Esophagus muscularis mucosa (tissue), 4 donors: ENCODE measurements at regions not wholly inside any gene's neighbourhood (a gene's known extent, or its start where the extent isn't known, plus 50 kb on each side); places are given as distances from the start of the nearest gene placed in this dataset.

Experiments used
- DNase-seq: peaks from one replicate; pipeline ENCODE4 v3.0.0-alpha.2; 2017; ENCODE audit errors: extremely low spot score
- H3K27ac ChIP-seq, 4 donors: fragments of 200-600 bp; sonication (generic); replicated peaks in 1 of 4; 1 replicate in 3 of 4; 2 replicates in 1 of 4; pipeline ENCODE4 v1.5.1; 2016 to 2019; ENCODE audit warnings: mild to moderate bottlenecking in 1 of 4
- H3K27me3 ChIP-seq, 4 donors: fragments of 200-600 bp; sonication (generic); one replicate each; pipeline versions ENCODE4 v1.5.1 to v1.6.0; 2016 to 2019
- H3K36me3 ChIP-seq, 4 donors: fragments of 200-600 bp; sonication (generic); one replicate each; pipeline ENCODE4 v1.5.1; 2016 to 2019
- H3K4me1 ChIP-seq, 4 donors: fragments of 200-600 bp; sonication (generic); one replicate each; pipeline ENCODE4 v1.5.1; 2016 to 2019
- H3K4me3 ChIP-seq, 4 donors: fragments of 200-600 bp; sonication (generic); 1 replicate in 2 of 4; 2 replicates in 2 of 4; pipeline ENCODE4 v1.5.1; 2016 to 2019; ENCODE audit warnings: mild to moderate bottlenecking in 4 of 4, moderate library complexity in 1 of 4
- H3K9me3 ChIP-seq, 4 donors: fragments of 200-600 bp; sonication (generic); 1 replicate in 3 of 4; 2 replicates in 1 of 4; pipeline ENCODE4 v1.5.1; 2016 to 2019
- CTCF ChIP-seq, 3 experiments: fragments of 200-600 bp in 2 of 3; fragments of 450-650 bp in 1 of 3; sonication (generic) in 2 of 3; IDR thresholded peaks; one replicate each; pipeline ENCODE4 v1.5.1; 2017 to 2019; ENCODE audit warnings: antibody characterized with exemption in 3 of 3, mild to moderate bottlenecking in 2 of 3, moderate library complexity in 1 of 3
- EP300 ChIP-seq: sonication (generic); formaldehyde crosslinking; IDR thresholded peaks from one replicate; pipeline ENCODE4 v1.6.1; 2017; ENCODE audit warnings: antibody characterized with exemption
- POLR2A ChIP-seq: fragments of 450-650 bp; IDR thresholded peaks from one replicate; pipeline ENCODE4 v1.6.1; 2017; ENCODE audit warnings: antibody characterized with exemption, moderate library complexity, mild to moderate bottlenecking, low read depth
- POLR2AphosphoS5 ChIP-seq, 2 donors: sonication (generic); formaldehyde crosslinking; IDR thresholded peaks; one replicate each; pipeline ENCODE4 v1.6.1; 2017; ENCODE audit warnings: antibody characterized with exemption in 2 of 2
- WGBS: methylation state at CpG from one replicate; pipeline ENCODE4 v1.1.5; 2018; 5-methylcytosine and 5-hydroxymethylcytosine counted together
- intact Hi-C: fragments of 100-400 bp; cut with DNase I; formaldehyde crosslinking; loops from one replicate; pipeline ENCODE4 v1.15.1; 2023

GRCh38 chr1:214912127-214912526, 170.4 kb upstream of the KCNK2 start:
- Histone ChIP-seq H3K9me3 (no peaks in the 10 kb centered on the region), H3K27me3 (no peaks in the 10 kb centered on the region), H3K4me1 (no peaks in the 10 kb centered on the region), H3K27ac (no peak overlapping the region), H3K4me3 (no peak overlapping the region), H3K36me3 (no peaks in the 10 kb centered on the region)
- intact Hi-C loops: no loop called here
- TF ChIP-seq POLR2A (no peak), EP300 (no peak), CTCF (IDR thresholded peaks at IDR 0.05) (no peak), POLR2AphosphoS5 (IDR thresholded peaks at IDR 0.05) (no peak)
- no peak for DNase-seq
- WGBS: 83% methylated on average over 8 of the region's 8 CpGs

- DNase-seq: no peak
- H3K4me3 ChIP-seq: no peak overlapping the region
- 52% methylated on average over 2 of the region's 2 CpGs for WGBS
- no peak overlapping the region for H3K27ac ChIP-seq
- no peaks in the 10 kb centered on the region for H3K36me3 ChIP-seq
- TF ChIP-seq POLR2AphosphoS5 (IDR thresholded peaks at IDR 0.05) (no peak), POLR2A (no peak), EP300 (no peak), CTCF (IDR thresholded peaks at IDR 0.05) (no peak)
- no peaks in the 10 kb centered on the region for H3K9me3 ChIP-seq
- no peaks in the 10 kb centered on the region for H3K27me3 ChIP-seq
- intact Hi-C loops: no loop called here
- H3K4me1 ChIP-seq: no peaks in the 10 kb centered on the region
Observed at GRCh38 chr1:214913966-214914365, 168.6 kb upstream of the KCNK2 start.

- DNase-seq: no peak
- H3K27ac ChIP-seq: no peak overlapping the region
- TF ChIP-seq EP300: no peak
- H3K4me1 ChIP-seq: no peaks in the 10 kb centered on the region
- H3K9me3 ChIP-seq: no peaks in the 10 kb centered on the region
- no peaks in the 10 kb centered on the region for H3K36me3 ChIP-seq
- H3K27me3 ChIP-seq: no peaks in the 10 kb centered on the region
- H3K4me3 ChIP-seq: no peak overlapping the region
- 83% methylated on average over 31 of the region's 31 CpGs for WGBS
- intact Hi-C loops: no loop called here
Observed at GRCh38 chr1:214917081-214917635, 165.4 kb upstream of the KCNK2 start.

GRCh38 chr1:214918745-214919144, 163.8 kb upstream of the KCNK2 start:
- intact Hi-C loops: no loop called here
- no peak for DNase-seq
- Histone ChIP-seq H3K36me3 (no peaks in the 10 kb centered on the region), H3K27ac (no peak overlapping the region), H3K9me3 (no peaks in the 10 kb centered on the region), H3K4me1 (no peaks in the 10 kb centered on the region), H3K4me3 (no peak overlapping the region), H3K27me3 (no peaks in the 10 kb centered on the region)
- TF ChIP-seq POLR2A (no peak), POLR2AphosphoS5 (IDR thresholded peaks at IDR 0.05) (no peak), EP300 (no peak), CTCF (IDR thresholded peaks at IDR 0.05) (no peak)
- 68% methylated on average over 4 of the region's 4 CpGs for WGBS

GRCh38 chr1:214920337-214920736, 162.2 kb upstream of the KCNK2 start:
- DNase-seq: no peak
- H3K36me3 ChIP-seq: no peaks in the 10 kb centered on the region
- WGBS: 75% methylated on average over 2 of the region's 2 CpGs
- TF ChIP-seq EP300: no peak
- no peak for TF ChIP-seq CTCF (IDR thresholded peaks at IDR 0.05)
- TF ChIP-seq POLR2AphosphoS5 (IDR thresholded peaks at IDR 0.05): no peak
- no peak for TF ChIP-seq POLR2A
- H3K4me1 ChIP-seq: no peaks in the 10 kb centered on the region
- intact Hi-C loops: no loop called here
- no peak overlapping the region for H3K27ac ChIP-seq
- H3K4me3 ChIP-seq: no peak overlapping the region
- H3K27me3 ChIP-seq: no peaks in the 10 kb centered on the region
- H3K9me3 ChIP-seq: no peaks in the 10 kb centered on the region
